Breast epithelium (tissue), 4 donors: ENCODE measurements at regions not wholly inside any gene's neighbourhood (a gene's known extent, or its start where the extent isn't known, plus 50 kb on each side); places are given as distances from the start of the nearest gene placed in this dataset.
"Not testable (repeated sequence)": the region's sequence is repeated elsewhere in the genome, so short reads cannot be mapped to it uniquely, and the experiment has no call there.

Experiments
- DNase-seq, 2 donors: peaks; one replicate each; pipeline ENCODE4 v3.0.0-alpha.2; 2019; ENCODE audit warnings: low spot score in 2 of 2
- H3K27ac ChIP-seq, 2 donors: fragments of 200-600 bp; sonication (generic) in 1 of 2; one replicate each; pipeline ENCODE4 v1.5.1; 2016 to 2019; ENCODE audit warnings: mild to moderate bottlenecking in 1 of 2
- H3K27me3 ChIP-seq, 2 donors: fragments of 200-600 bp; sonication (generic) in 1 of 2; one replicate each; pipeline versions ENCODE4 v1.5.1 to v1.6.0; 2017 to 2019; ENCODE audit warnings: control low read depth in 1 of 2, mild to moderate bottlenecking in 1 of 2
- H3K36me3 ChIP-seq: fragments of 200-600 bp; one replicate; pipeline ENCODE4 v1.5.1; 2019
- H3K4me1 ChIP-seq, 2 donors: fragments of 200-600 bp; sonication (generic); one replicate each; pipeline ENCODE4 v1.5.1; 2016 to 2019; ENCODE audit warnings: control low read depth in 1 of 2
- H3K4me3 ChIP-seq, 3 donors: fragments of 200-600 bp; sonication (generic); 1 replicate in 2 of 3; 2 replicates in 1 of 3; pipeline ENCODE4 v1.5.1; 2016 to 2019; ENCODE audit warnings: mild to moderate bottlenecking in 3 of 3, moderate library complexity in 2 of 3
- H3K9me3 ChIP-seq, 2 donors: fragments of 200-600 bp; sonication (generic) in 1 of 2; one replicate each; pipeline ENCODE4 v1.5.1; 2016 to 2019; ENCODE audit warnings: control low read depth in 1 of 2
- CTCF ChIP-seq, 3 donors: fragments of 450-650 bp; IDR thresholded peaks; one replicate each; pipeline ENCODE4 v1.5.1; 2016 to 2017; ENCODE audit warnings: antibody characterized with exemption in 3 of 3, mild to moderate bottlenecking in 3 of 3, moderate library complexity in 3 of 3
- POLR2A ChIP-seq: fragments of 450-650 bp; IDR thresholded peaks from one replicate; pipeline ENCODE4 v1.6.1; 2016; ENCODE audit warnings: antibody characterized with exemption, mild to moderate bottlenecking, moderate library complexity
- POLR2AphosphoS5 ChIP-seq, 3 donors: sonication (generic); formaldehyde crosslinking; IDR thresholded peaks; one replicate each; pipeline ENCODE4 v1.6.1; 2017; ENCODE audit warnings: antibody characterized with exemption in 3 of 3
- intact Hi-C: fragments of 100-400 bp; cut with DNase I; formaldehyde crosslinking; loops from one replicate; pipeline ENCODE4 v1.15.1; 2023; ENCODE audit warnings: low total_unique reads

GRCh38 chr7:131819891-131820290 is 263.5 kb upstream of the PODXL start:
- no peak for DNase-seq
- no peak overlapping the region for H3K27ac ChIP-seq
- no peak overlapping the region for H3K4me3 ChIP-seq
- H3K4me1 ChIP-seq: no peaks in the 10 kb centered on the region
- no peaks in the 10 kb centered on the region for H3K27me3 ChIP-seq
- intact Hi-C loops: no loop called here
- no peaks in the 10 kb centered on the region for H3K9me3 ChIP-seq
- TF ChIP-seq CTCF (IDR thresholded peaks at IDR 0.05) (no peak), POLR2A (no peak), POLR2AphosphoS5 (IDR thresholded peaks at IDR 0.05) (no peak)
- H3K36me3 ChIP-seq: no peaks in the 10 kb centered on the region

GRCh38 chr7:131816391-131817007 is 260.1 kb upstream of the PODXL start:
- Histone ChIP-seq H3K4me3 (no peak overlapping the region), H3K27ac (no peak overlapping the region), H3K9me3 (no peaks in the 10 kb centered on the region), H3K27me3 (no peaks in the 10 kb centered on the region), H3K4me1 (no peaks in the 10 kb centered on the region), H3K36me3 (no peaks in the 10 kb centered on the region)
- intact Hi-C loops: no loop called here
- no peak for TF ChIP-seq POLR2AphosphoS5 (IDR thresholded peaks at IDR 0.05)
- TF ChIP-seq POLR2A: no peak
- TF ChIP-seq CTCF (IDR thresholded peaks at IDR 0.05): no peak
- DNase-seq: no peak

GRCh38 chr7:131808736-131809135 is 252.3 kb upstream of the PODXL start:
- H3K4me1 ChIP-seq: no peaks in the 10 kb centered on the region
- TF ChIP-seq POLR2AphosphoS5 (IDR thresholded peaks at IDR 0.05): no peak
- TF ChIP-seq CTCF (IDR thresholded peaks at IDR 0.05): no peak
- no peak for TF ChIP-seq POLR2A

GRCh38 chr7:131808156-131808555 is 251.7 kb upstream of the PODXL start:
- intact Hi-C loops, DNase-seq, H3K27ac ChIP-seq: not testable (repeated sequence)

More at GRCh38 chr7:131808736-131809135, 252.3 kb upstream of the PODXL start:
- H3K36me3 ChIP-seq: no peaks in the 10 kb centered on the region
- peaks cover 0 to 4% of the 10 kb centered on the region in 2 donors for H3K27me3 ChIP-seq
- no peak overlapping the region for H3K4me3 ChIP-seq
- no peak for DNase-seq
- H3K9me3 ChIP-seq: no peaks in the 10 kb centered on the region
- intact Hi-C loops: no loop called here
- H3K27ac ChIP-seq: no peak overlapping the region

GRCh38 chr7:131803816-131804215 is 247.4 kb upstream of the PODXL start:
- Histone ChIP-seq H3K4me1 (no peaks in the 10 kb centered on the region), H3K36me3 (no peaks in the 10 kb centered on the region), H3K9me3 (no peaks in the 10 kb centered on the region), H3K27ac (no peak overlapping the region), H3K4me3 (no peak overlapping the region), H3K27me3 (peaks cover 0 to 4% of the 10 kb centered on the region in 2 donors)
- intact Hi-C loops: no loop called here
- TF ChIP-seq CTCF (IDR thresholded peaks at IDR 0.05) (no peak), POLR2A (no peak), POLR2AphosphoS5 (IDR thresholded peaks at IDR 0.05) (no peak)
- DNase-seq: no peak

More at GRCh38 chr7:131808156-131808555, 251.7 kb upstream of the PODXL start:
- H3K4me3 ChIP-seq, H3K27me3 ChIP-seq, H3K36me3 ChIP-seq, H3K4me1 ChIP-seq, H3K9me3 ChIP-seq: not testable (repeated sequence)
